ENCODE measurements at regions not wholly inside any gene's neighbourhood (a gene's known extent, or its start where the extent isn't known, plus 50 kb on each side); places are given as distances from the start of the nearest gene placed in this dataset.

GRCh38 chr4:122326908-122327307 is 51.9 kb upstream of the ADAD1 start:
- no peak for TF ChIP-seq CTCF (IDR thresholded peaks at IDR 0.05)
- TF ChIP-seq POLR2A (IDR thresholded peaks at IDR 0.05) = no peak

Measured in thyroid gland (tissue), 4 donors.